Parathyroid adenoma (tissue), 2 donors: ENCODE measurements at regions not wholly inside any gene's neighbourhood (a gene's known extent, or its start where the extent isn't known, plus 50 kb on each side); places are given as distances from the start of the nearest gene placed in this dataset.

ENCODE experiments used
- H2AFZ ChIP-seq: fragments of 300-600 bp; sonication (generic); one replicate; pipeline ENCODE4 v1.7.0; 2017; ENCODE audit warnings: antibody characterized with exemption, mild to moderate bottlenecking
- H3K27ac ChIP-seq: fragments of 300-600 bp; sonication (generic); one replicate; pipeline ENCODE4 v1.7.0; 2017
- H3K27me3 ChIP-seq: fragments of 300-600 bp; sonication (generic); one replicate; pipeline ENCODE4 v1.7.0; 2017; ENCODE audit warnings: low read length; ENCODE audit not compliant: control insufficient read depth, insufficient read depth
- H3K36me3 ChIP-seq: fragments of 300-600 bp; sonication (generic); one replicate; pipeline ENCODE4 v1.7.0; 2017; ENCODE audit warnings: low read length; ENCODE audit not compliant: control insufficient read depth, insufficient read depth
- H3K4me1 ChIP-seq: fragments of 300-600 bp; sonication (generic); one replicate; pipeline ENCODE4 v1.7.0; 2017; ENCODE audit warnings: control low read depth
- H3K4me2 ChIP-seq: fragments of 300-600 bp; sonication (generic); one replicate; pipeline ENCODE4 v1.7.0; 2017; ENCODE audit warnings: low read length
- H3K4me3 ChIP-seq: fragments of 300-600 bp; sonication (generic); one replicate; pipeline ENCODE4 v1.7.0; 2017; ENCODE audit warnings: low read depth, low read length
- H3K79me2 ChIP-seq: fragments of 300-600 bp; sonication (generic); one replicate; pipeline ENCODE4 v1.7.0; 2017; ENCODE audit warnings: control low read depth
- H3K9ac ChIP-seq: fragments of 300-600 bp; sonication (generic); one replicate; pipeline ENCODE4 v1.7.0; 2017; ENCODE audit warnings: mild to moderate bottlenecking
- H3K9me3 ChIP-seq: fragments of 300-600 bp; sonication (generic); one replicate; pipeline ENCODE4 v1.7.0; 2017; ENCODE audit warnings: low read length; ENCODE audit not compliant: control insufficient read depth
- CTCF ChIP-seq: fragments of 300-600 bp; sonication (generic); IDR thresholded peaks from one replicate; pipeline ENCODE4 v1.7.0; 2017; ENCODE audit warnings: antibody characterized with exemption, mild to moderate bottlenecking
- donor health status: primary hyperparathyroidism.

- H3K9ac ChIP-seq: no peak overlapping the region
- no peaks in the 10 kb centered on the region for H3K36me3 ChIP-seq
- H3K4me2 ChIP-seq: no peak overlapping the region
- no peaks in the 10 kb centered on the region for H3K9me3 ChIP-seq
- no peaks in the 10 kb centered on the region for H3K27me3 ChIP-seq
- H3K4me3 ChIP-seq: no peak overlapping the region
- H3K4me1 ChIP-seq: no peaks in the 10 kb centered on the region
- TF ChIP-seq CTCF: peak; percentile 25
- no peak overlapping the region for H2AFZ ChIP-seq
- no peak overlapping the region for H3K27ac ChIP-seq
- H3K79me2 ChIP-seq: no peaks in the 10 kb centered on the region
These were observed 99.1 kb upstream of the FAM47C start for GRCh38 chrX:36908801-36909675.

GRCh38 chrX:36909676-36910030 is 98.5 kb upstream of the FAM47C start:
- Histone ChIP-seq H3K27me3 (no peaks in the 10 kb centered on the region), H3K4me2 (no peak overlapping the region), H3K79me2 (no peaks in the 10 kb centered on the region), H2AFZ (no peak overlapping the region), H3K4me3 (no peak overlapping the region), H3K27ac (no peak overlapping the region), H3K36me3 (no peaks in the 10 kb centered on the region), H3K9ac (no peak overlapping the region), H3K4me1 (no peaks in the 10 kb centered on the region), H3K9me3 (no peaks in the 10 kb centered on the region)
- no peak for TF ChIP-seq CTCF

GRCh38 chrX:36913551-36913950 is 94.6 kb upstream of the FAM47C start:
- Histone ChIP-seq H3K9me3 (no peaks in the 10 kb centered on the region), H3K4me2 (no peak overlapping the region), H3K36me3 (no peaks in the 10 kb centered on the region), H2AFZ (no peak overlapping the region), H3K79me2 (no peaks in the 10 kb centered on the region), H3K27ac (no peak overlapping the region), H3K27me3 (no peaks in the 10 kb centered on the region), H3K4me1 (no peaks in the 10 kb centered on the region), H3K4me3 (no peak overlapping the region), H3K9ac (no peak overlapping the region)
- no peak for TF ChIP-seq CTCF

- no peak for TF ChIP-seq CTCF
- no peaks in the 10 kb centered on the region for H3K27me3 ChIP-seq
- no peaks in the 10 kb centered on the region for H3K79me2 ChIP-seq
- H3K9me3 ChIP-seq: no peaks in the 10 kb centered on the region
- H3K4me3 ChIP-seq: no peak overlapping the region
- H2AFZ ChIP-seq: no peak overlapping the region
- no peak overlapping the region for H3K9ac ChIP-seq
- no peaks in the 10 kb centered on the region for H3K4me1 ChIP-seq
- H3K36me3 ChIP-seq: no peaks in the 10 kb centered on the region
- no peak overlapping the region for H3K27ac ChIP-seq
- no peak overlapping the region for H3K4me2 ChIP-seq
These were observed 91.2 kb upstream of the FAM47C start for GRCh38 chrX:36916941-36917340.

- H3K9ac ChIP-seq: no peak overlapping the region
- H3K4me2 ChIP-seq: no peak overlapping the region
- H3K36me3 ChIP-seq: no peaks in the 10 kb centered on the region
- no peak overlapping the region for H2AFZ ChIP-seq
- no peak for TF ChIP-seq CTCF
- H3K9me3 ChIP-seq: no peaks in the 10 kb centered on the region
- H3K4me1 ChIP-seq: no peaks in the 10 kb centered on the region
- H3K4me3 ChIP-seq: no peak overlapping the region
- H3K27me3 ChIP-seq: no peaks in the 10 kb centered on the region
- no peaks in the 10 kb centered on the region for H3K79me2 ChIP-seq
- no peak overlapping the region for H3K27ac ChIP-seq
These were observed 80.5 kb upstream of the FAM47C start for GRCh38 chrX:36927712-36928111.
